Transverse colon (tissue), 3 donors: ENCODE measurements at regions not wholly inside any gene's neighbourhood (a gene's known extent, or its start where the extent isn't known, plus 50 kb on each side); places are given as distances from the start of the nearest gene placed in this dataset.

ENCODE experiments used
- EP300 ChIP-seq: sonication (generic); formaldehyde crosslinking; IDR thresholded peaks from one replicate; pipeline ENCODE4 v1.6.1; 2017; ENCODE audit warnings: antibody characterized with exemption, low read depth
- TF ChIP-seq, protein P1 (sequence below), 5 experiments: fragments of 200-600 bp in 3 of 5; fragments of 450-650 bp in 2 of 5; sonication (generic) in 3 of 5; IDR thresholded peaks; 1 replicate in 2 of 5; 2 replicates in 3 of 5; pipeline ENCODE4 v1.5.1; 2016 to 2017; ENCODE audit warnings: antibody characterized with exemption in 5 of 5, inconsistent platforms in 3 of 5, mild to moderate bottlenecking in 2 of 5, moderate library complexity in 1 of 5

DNA sequence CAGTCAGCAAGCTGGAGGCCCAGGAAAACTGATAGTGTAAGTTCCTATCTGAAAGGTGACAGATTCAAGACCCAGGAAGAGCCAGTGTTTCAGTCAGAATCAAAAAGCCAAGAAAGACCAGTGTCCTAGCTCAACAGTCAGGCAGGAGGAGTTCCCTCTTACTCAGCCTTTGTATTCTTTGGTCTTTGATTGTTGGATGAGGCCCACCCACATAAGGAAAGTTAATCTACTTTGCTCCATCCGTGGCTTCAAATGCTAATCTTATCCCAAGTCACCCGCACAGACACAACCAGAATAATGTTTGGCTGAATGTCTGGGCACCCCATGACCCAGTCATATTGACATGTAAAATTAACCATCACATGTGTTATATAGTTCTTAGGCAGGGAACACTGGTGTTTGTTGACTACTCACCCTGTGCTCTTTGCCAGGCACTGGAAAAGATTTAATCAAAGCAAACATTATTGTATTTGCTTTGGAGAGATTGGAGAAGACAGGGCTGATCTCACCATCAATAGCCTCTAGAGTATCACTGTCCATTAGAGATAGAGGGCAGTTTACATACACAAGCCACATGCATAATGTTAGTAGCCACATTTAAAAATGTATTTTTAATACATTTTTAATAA, 96.3 kb upstream of the KCNN2 start:
- TF ChIP-seq EP300 = no peak
- TF ChIP-seq, protein P1, sequence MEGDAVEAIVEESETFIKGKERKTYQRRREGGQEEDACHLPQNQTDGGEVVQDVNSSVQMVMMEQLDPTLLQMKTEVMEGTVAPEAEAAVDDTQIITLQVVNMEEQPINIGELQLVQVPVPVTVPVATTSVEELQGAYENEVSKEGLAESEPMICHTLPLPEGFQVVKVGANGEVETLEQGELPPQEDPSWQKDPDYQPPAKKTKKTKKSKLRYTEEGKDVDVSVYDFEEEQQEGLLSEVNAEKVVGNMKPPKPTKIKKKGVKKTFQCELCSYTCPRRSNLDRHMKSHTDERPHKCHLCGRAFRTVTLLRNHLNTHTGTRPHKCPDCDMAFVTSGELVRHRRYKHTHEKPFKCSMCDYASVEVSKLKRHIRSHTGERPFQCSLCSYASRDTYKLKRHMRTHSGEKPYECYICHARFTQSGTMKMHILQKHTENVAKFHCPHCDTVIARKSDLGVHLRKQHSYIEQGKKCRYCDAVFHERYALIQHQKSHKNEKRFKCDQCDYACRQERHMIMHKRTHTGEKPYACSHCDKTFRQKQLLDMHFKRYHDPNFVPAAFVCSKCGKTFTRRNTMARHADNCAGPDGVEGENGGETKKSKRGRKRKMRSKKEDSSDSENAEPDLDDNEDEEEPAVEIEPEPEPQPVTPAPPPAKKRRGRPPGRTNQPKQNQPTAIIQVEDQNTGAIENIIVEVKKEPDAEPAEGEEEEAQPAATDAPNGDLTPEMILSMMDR (IDR thresholded peaks at IDR 0.05) = no peak
